Lung (tissue), 11 donors: ENCODE measurements at regions not wholly inside any gene's neighbourhood (a gene's known extent, or its start where the extent isn't known, plus 50 kb on each side); places are given as distances from the start of the nearest gene placed in this dataset.

ENCODE experiments used
- ATAC-seq: fragments of 200-7000 bp; cut with Tn5 transposase; one replicate; pipeline ENCODE4 v1.9.1; 2020; ENCODE audit warnings: moderate number of reproducible peaks; ENCODE audit not compliant: insufficient read depth, low FRiP score
- DNase-seq, 3 donors: peaks; one replicate each; pipeline ENCODE4 v3.0.0-alpha.2; 2013 to 2017
- H3K27ac ChIP-seq, 2 donors: one replicate each; pipeline ENCODE4 v1.5.1; 2013; ENCODE audit warnings: mild to moderate bottlenecking in 2 of 2, moderate library complexity in 2 of 2, control low read depth in 1 of 2, inconsistent platforms in 1 of 2, low read depth in 1 of 2, low read length in 1 of 2
- H3K27me3 ChIP-seq, 3 donors: one replicate each; pipeline ENCODE4 v1.5.1; 2013; ENCODE audit warnings: low read length in 2 of 3; ENCODE audit not compliant: control insufficient read depth in 3 of 3, insufficient read depth in 3 of 3
- H3K36me3 ChIP-seq, 4 donors: one replicate each; pipeline ENCODE4 v1.5.1; 2013; ENCODE audit warnings: low read length in 4 of 4, mild to moderate bottlenecking in 1 of 4, moderate library complexity in 1 of 4; ENCODE audit not compliant: control insufficient read depth in 4 of 4, insufficient read depth in 4 of 4
- H3K4me1 ChIP-seq, 5 donors: one replicate each; pipeline ENCODE4 v1.5.1; 2013; ENCODE audit warnings: low read length in 5 of 5, mild to moderate bottlenecking in 2 of 5, moderate library complexity in 1 of 5; ENCODE audit not compliant: control insufficient read depth in 5 of 5, insufficient read depth in 5 of 5
- H3K4me3 ChIP-seq: one replicate; pipeline ENCODE4 v1.5.1; 2013; ENCODE audit warnings: mild to moderate bottlenecking, control low read depth, moderate library complexity
- H3K9ac ChIP-seq, 2 donors: one replicate each; pipeline ENCODE4 v1.5.1; 2013; ENCODE audit warnings: low read length in 2 of 2, control low read depth in 1 of 2; ENCODE audit not compliant: insufficient read depth in 1 of 2
- H3K9me3 ChIP-seq, 4 donors: one replicate each; pipeline ENCODE4 v1.5.1; 2013; ENCODE audit warnings: low read length in 3 of 4, mild to moderate bottlenecking in 1 of 4, moderate library complexity in 1 of 4; ENCODE audit not compliant: control insufficient read depth in 4 of 4, insufficient read depth in 3 of 4
- WGBS, 2 donors: extraction: QIAGEN DNeasy Blood & Tissue Kit; methylation state at CpG; one replicate each; pipeline ENCODE4 v1.1.7; 2013; 5-methylcytosine and 5-hydroxymethylcytosine counted together
- TF ChIP-seq, protein P1 (sequence below): IDR thresholded peaks from 2 replicates; pipeline ENCODE4 v1.5.1; 2012; ENCODE audit warnings: mild to moderate bottlenecking; ENCODE audit errors: control extremely low read depth, extremely low read depth
- donor health status: control.
- donor health status: control.
- donor health status: Bipolar disorder and iron deficiency.
- donor health status: healthy.
- donor health status: DM: yes; HTN: yes; CAD: no.

DNA sequence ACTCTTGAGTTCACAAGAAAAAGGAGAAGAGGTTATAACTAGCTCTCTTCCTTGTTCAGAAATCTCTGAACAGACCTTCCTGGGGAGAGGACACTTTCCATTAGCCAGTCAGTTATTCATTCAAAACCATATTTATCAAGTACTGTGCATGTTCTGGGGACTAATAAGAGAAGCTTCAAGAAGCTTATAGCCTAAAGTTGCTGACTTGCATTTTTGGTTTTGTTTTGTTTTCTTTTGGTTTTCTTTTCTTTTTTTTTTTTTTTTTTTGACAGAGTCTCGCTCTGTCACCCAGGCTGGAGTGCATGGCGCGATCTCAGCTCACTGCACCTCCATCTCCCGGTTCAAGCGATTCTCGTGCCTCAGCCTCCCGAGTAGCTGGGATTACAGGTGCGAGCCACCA, 471.4 kb downstream of the KLF12 start:
- TF ChIP-seq, protein P1, sequence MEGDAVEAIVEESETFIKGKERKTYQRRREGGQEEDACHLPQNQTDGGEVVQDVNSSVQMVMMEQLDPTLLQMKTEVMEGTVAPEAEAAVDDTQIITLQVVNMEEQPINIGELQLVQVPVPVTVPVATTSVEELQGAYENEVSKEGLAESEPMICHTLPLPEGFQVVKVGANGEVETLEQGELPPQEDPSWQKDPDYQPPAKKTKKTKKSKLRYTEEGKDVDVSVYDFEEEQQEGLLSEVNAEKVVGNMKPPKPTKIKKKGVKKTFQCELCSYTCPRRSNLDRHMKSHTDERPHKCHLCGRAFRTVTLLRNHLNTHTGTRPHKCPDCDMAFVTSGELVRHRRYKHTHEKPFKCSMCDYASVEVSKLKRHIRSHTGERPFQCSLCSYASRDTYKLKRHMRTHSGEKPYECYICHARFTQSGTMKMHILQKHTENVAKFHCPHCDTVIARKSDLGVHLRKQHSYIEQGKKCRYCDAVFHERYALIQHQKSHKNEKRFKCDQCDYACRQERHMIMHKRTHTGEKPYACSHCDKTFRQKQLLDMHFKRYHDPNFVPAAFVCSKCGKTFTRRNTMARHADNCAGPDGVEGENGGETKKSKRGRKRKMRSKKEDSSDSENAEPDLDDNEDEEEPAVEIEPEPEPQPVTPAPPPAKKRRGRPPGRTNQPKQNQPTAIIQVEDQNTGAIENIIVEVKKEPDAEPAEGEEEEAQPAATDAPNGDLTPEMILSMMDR, result no peak
- 96 to 98% methylated on average over 8 of the region's 8 CpGs for WGBS, 2 donors
- H3K4me1 ChIP-seq, result peaks cover 0 to 6% (median 0%) of the 10 kb centered on the region in 5 donors
- H3K27ac ChIP-seq, result no peak overlapping the region
- H3K4me3 ChIP-seq, result no peak overlapping the region
- no peaks in the 10 kb centered on the region for H3K36me3 ChIP-seq
- H3K9me3 ChIP-seq, result no peaks in the 10 kb centered on the region
- no peak overlapping the region for H3K9ac ChIP-seq
- ATAC-seq (no peak), DNase-seq (no peak)
- no peaks in the 10 kb centered on the region for H3K27me3 ChIP-seq

DNA sequence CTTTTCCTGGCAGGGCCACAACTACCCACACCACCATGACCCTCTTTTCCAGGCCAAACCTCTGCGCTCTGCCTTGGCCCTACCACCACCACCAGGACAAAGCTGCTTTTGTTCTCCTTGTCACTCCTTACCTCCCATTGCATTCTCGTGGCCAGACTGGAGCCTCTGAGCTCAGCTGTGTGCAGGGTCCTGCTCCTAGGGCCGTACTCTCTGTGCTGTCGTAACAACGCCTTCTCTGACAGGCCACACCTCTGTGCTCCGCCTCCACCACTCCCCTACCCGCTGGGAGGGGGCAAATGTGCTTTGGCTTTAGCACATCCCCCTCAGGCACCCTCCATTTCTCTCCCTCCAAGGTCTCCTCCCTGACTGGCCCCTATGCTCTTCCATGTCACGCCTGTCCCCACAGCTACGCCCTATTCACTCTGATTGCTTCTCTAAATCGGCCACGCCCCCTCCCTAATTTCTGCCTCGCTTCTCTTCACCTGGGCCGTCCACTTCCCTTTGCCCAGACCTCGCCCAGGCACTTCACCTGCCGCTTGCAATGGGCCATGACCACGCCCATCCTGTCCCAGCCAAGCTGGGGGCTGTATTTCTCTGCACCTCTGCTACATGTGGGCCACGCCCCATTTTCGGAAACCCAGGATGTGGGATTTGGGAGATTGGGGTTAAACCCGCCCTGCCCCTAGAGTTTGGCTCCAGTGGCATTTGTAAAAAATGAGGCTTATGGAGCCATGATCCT, 472.3 kb downstream of the KLF12 start:
- H3K36me3 ChIP-seq, result no peaks in the 10 kb centered on the region
- no peak overlapping the region for H3K4me3 ChIP-seq
- DNase-seq (no peak), ATAC-seq (no peak)
- H3K27me3 ChIP-seq, result no peaks in the 10 kb centered on the region
- TF ChIP-seq, protein P1, result no peak
- peaks cover 0 to 9% (median 0%) of the 10 kb centered on the region in 5 donors for H3K4me1 ChIP-seq
- H3K27ac ChIP-seq, result no peak overlapping the region
- H3K9me3 ChIP-seq, result no peaks in the 10 kb centered on the region
- 89 to 90% methylated on average over 19 of the region's 19 CpGs for WGBS, 2 donors
- no peak overlapping the region for H3K9ac ChIP-seq

DNA sequence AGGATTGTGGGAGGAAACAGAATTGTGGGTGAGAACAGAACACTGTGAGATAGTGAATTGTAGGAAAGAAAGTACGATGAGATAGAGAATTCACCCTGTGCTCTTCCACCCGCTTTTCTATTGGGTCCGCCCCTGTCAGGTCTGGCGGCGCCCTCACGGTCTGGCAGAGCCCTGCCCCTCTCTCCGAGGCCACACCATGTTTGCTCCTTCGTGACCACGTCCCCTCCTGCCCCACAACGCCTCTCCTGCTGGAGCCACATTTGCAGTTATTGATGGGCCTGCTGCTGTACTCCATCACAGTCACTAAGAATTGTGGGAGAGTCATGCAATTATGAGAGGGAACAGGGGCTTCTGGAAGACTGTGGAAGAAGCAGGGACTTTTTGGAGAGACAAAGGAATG, 473.1 kb downstream of the KLF12 start:
- Histone ChIP-seq H3K4me3 (no peak overlapping the region), H3K36me3 (no peaks in the 10 kb centered on the region), H3K9ac (no peak overlapping the region), H3K27me3 (no peaks in the 10 kb centered on the region), H3K9me3 (no peaks in the 10 kb centered on the region), H3K4me1 (peaks cover 0 to 9% (median 0%) of the 10 kb centered on the region in 5 donors), H3K27ac (no peak overlapping the region)
- ATAC-seq, result no peak
- 96 to 97% methylated on average over 10 of the region's 10 CpGs for WGBS, 2 donors
- no peak for DNase-seq
- TF ChIP-seq, protein P1, result no peak

DNA sequence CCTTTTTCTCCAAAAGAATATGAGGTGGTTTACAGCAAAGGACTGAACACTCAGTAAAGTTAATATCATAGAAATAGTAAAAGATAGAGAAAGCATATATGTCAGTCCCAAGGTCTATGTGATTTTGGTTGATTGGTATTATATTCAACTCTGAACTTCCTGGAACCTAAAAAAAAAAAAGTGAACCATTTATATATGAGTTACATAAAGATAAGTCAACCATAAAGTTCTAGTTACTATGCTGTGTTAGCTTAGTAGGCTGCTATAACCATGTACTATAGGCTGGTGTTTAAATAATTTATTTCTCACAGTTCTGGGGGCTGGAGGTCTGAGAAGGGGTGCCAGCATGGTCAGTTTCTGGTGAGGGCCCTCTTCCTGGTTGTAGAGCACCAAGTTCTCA, 475.6 kb downstream of the KLF12 start:
- H3K27ac ChIP-seq, result no peak overlapping the region

More for the DNA sequence above, 475.6 kb downstream of the KLF12 start:
- Histone ChIP-seq H3K27me3 (no peaks in the 10 kb centered on the region), H3K9ac (no peak overlapping the region), H3K36me3 (no peaks in the 10 kb centered on the region), H3K4me3 (no peak overlapping the region), H3K4me1 (peaks cover 0 to 9% (median 0%) of the 10 kb centered on the region in 5 donors), H3K9me3 (no peaks in the 10 kb centered on the region)
- TF ChIP-seq, protein P1, result no peak
- DNase-seq, result no peak
- ATAC-seq, result no peak
